ENCODE measurements at regions not wholly inside any gene's neighbourhood (a gene's known extent, or its start where the extent isn't known, plus 50 kb on each side); places are given as distances from the start of the nearest gene placed in this dataset.

DNA sequence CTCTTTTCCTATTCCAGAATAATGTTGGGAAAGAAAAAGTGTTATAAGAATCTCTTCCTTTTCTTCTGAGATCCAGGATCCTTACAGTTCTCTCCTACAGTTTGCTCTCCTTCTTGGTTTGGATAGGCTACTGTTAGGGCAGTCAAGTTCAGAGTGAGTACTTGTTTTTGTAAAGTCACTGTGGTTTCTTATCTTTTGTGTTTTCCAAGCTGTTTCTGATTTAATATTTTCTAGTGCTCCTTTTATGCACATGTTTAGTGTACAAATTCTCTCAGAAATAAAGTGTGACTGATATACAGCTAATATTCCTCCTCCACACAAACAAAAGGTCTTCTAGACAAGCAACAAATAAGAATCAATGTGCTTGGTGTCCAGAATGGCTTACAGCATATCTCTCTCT, 107.7 kb downstream of the BACH1 start:
- H4K20me1 ChIP-seq (ENCODE audit: insufficient read depth) = no peaks in the 10 kb centered on the region
- no peak overlapping the region for H3K4me3 ChIP-seq
- in situ Hi-C loops (cut with MboI) = no loop called here
- no peaks in the 10 kb centered on the region for H3K36me3 ChIP-seq (ENCODE audit: low read depth)
- no peaks in the 10 kb centered on the region for H3K4me1 ChIP-seq (ENCODE audit: insufficient read depth)
- no peak overlapping the region for H2AFZ ChIP-seq
- no peaks in the 10 kb centered on the region for H3K79me2 ChIP-seq (ENCODE audit: insufficient read depth)
- H3K9me2 ChIP-seq (ENCODE audit: insufficient read depth) = no peaks in the 10 kb centered on the region
- no peaks in the 10 kb centered on the region for H3F3A ChIP-seq (ENCODE audit: insufficient read depth)
- H3K9ac ChIP-seq = no peak overlapping the region
- no peak overlapping the region for H3K4me2 ChIP-seq (ENCODE audit: unreplicated experiment)
- no peaks in the 10 kb centered on the region for H3K27me3 ChIP-seq (replicated peaks; ENCODE audit: insufficient read depth)
- H3K9me3 ChIP-seq (ENCODE audit: low read depth) = no peaks in the 10 kb centered on the region
- TF ChIP-seq EZH2 (IDR thresholded peaks at IDR 0.05; ENCODE audit: insufficient read depth, poor library complexity, severe bottlenecking) (no peak), EZH2phosphoT487 (IDR thresholded peaks at IDR 0.05; ENCODE audit: insufficient read depth, low read depth) (no peak)
- H3K27ac ChIP-seq = no peak overlapping the region
- no peak for DNase-seq

- no peak overlapping the region for H3K27ac ChIP-seq
- no peak overlapping the region for H3K9ac ChIP-seq
- H3K4me2 ChIP-seq (ENCODE audit: unreplicated experiment) = no peak overlapping the region
- H2AFZ ChIP-seq = no peak overlapping the region
- H3K9me3 ChIP-seq (ENCODE audit: low read depth) = no peaks in the 10 kb centered on the region
- H3K27me3 ChIP-seq (replicated peaks; ENCODE audit: insufficient read depth) = no peaks in the 10 kb centered on the region
- no peaks in the 10 kb centered on the region for H3K36me3 ChIP-seq (ENCODE audit: low read depth)
- no peaks in the 10 kb centered on the region for H3F3A ChIP-seq (ENCODE audit: insufficient read depth)
- H4K20me1 ChIP-seq (ENCODE audit: insufficient read depth) = no peaks in the 10 kb centered on the region
- in situ Hi-C loops (cut with MboI) = no loop called here
- DNase-seq = no peak
- no peaks in the 10 kb centered on the region for H3K4me1 ChIP-seq (ENCODE audit: insufficient read depth)
- 97 to 98% methylated on average over 2 of the region's 2 CpGs for WGBS, 2 experiments (ENCODE audit: low coverage in 1 of 2, low lambda C conversion rate in 2 of 2, missing lambda C conversion rate in 2 of 2)
- no peak overlapping the region for H3K4me3 ChIP-seq
- no peaks in the 10 kb centered on the region for H3K9me2 ChIP-seq (ENCODE audit: insufficient read depth)
- no peak for TF ChIP-seq EZH2 (IDR thresholded peaks at IDR 0.05; ENCODE audit: insufficient read depth, poor library complexity, severe bottlenecking)
- no peak for TF ChIP-seq EZH2phosphoT487 (IDR thresholded peaks at IDR 0.05; ENCODE audit: insufficient read depth, low read depth)
- no peaks in the 10 kb centered on the region for H3K79me2 ChIP-seq (ENCODE audit: insufficient read depth)
Measured at GRCh38 chr21:29407571-29407970, 108.8 kb downstream of the BACH1 start.

GRCh38 chr21:29413683-29414082, 115.0 kb downstream of the BACH1 start:
- no peaks in the 10 kb centered on the region for H4K20me1 ChIP-seq (ENCODE audit: insufficient read depth)
- H3K9ac ChIP-seq = no peak overlapping the region
- H2AFZ ChIP-seq = no peak overlapping the region
- H3K79me2 ChIP-seq (ENCODE audit: insufficient read depth) = no peaks in the 10 kb centered on the region
- H3K4me2 ChIP-seq (ENCODE audit: unreplicated experiment) = no peak overlapping the region
- H3K9me2 ChIP-seq (ENCODE audit: insufficient read depth) = no peaks in the 10 kb centered on the region
- in situ Hi-C loops (cut with MboI) = no loop called here
- DNase-seq = no peak
- H3K9me3 ChIP-seq (ENCODE audit: low read depth) = no peaks in the 10 kb centered on the region
- WGBS, 2 experiments (ENCODE audit: low coverage in 1 of 2, low lambda C conversion rate in 2 of 2, missing lambda C conversion rate in 2 of 2) = 76 to 80% methylated on average over 3 of the region's 3 CpGs
- H3K27ac ChIP-seq = no peak overlapping the region
- TF ChIP-seq EZH2 (IDR thresholded peaks at IDR 0.05; ENCODE audit: insufficient read depth, poor library complexity, severe bottlenecking) (no peak), EZH2phosphoT487 (IDR thresholded peaks at IDR 0.05; ENCODE audit: insufficient read depth, low read depth) (no peak)
- H3K27me3 ChIP-seq (replicated peaks; ENCODE audit: insufficient read depth) = no peaks in the 10 kb centered on the region
- no peak overlapping the region for H3K4me3 ChIP-seq
- H3K36me3 ChIP-seq (ENCODE audit: low read depth) = no peaks in the 10 kb centered on the region
- no peaks in the 10 kb centered on the region for H3K4me1 ChIP-seq (ENCODE audit: insufficient read depth)
- H3F3A ChIP-seq (ENCODE audit: insufficient read depth) = no peaks in the 10 kb centered on the region

DNA sequence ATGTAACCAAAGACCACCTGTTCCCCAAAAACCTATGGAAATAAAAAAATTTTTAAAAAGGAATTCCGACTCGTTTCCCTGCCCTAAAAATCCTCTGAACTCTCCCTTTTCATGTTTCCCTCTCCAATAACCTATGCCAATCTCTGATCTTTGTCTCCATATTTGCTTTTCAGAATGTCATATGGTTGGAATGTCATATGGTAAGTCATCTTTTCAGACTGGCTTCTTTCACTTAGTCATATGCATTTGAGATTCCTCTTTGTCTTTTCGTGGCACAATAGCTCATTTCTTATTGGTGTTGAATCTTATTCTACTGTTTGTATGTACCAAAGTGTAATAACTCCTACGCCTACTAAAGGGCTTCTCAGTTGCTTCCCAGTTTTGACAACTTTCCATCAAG, 117.5 kb downstream of the BACH1 start:
- Histone ChIP-seq H2AFZ (no peak overlapping the region), H3K9me2 (ENCODE audit: insufficient read depth) (no peaks in the 10 kb centered on the region), H3K9ac (no peak overlapping the region), H3K9me3 (ENCODE audit: low read depth) (no peaks in the 10 kb centered on the region), H3F3A (ENCODE audit: insufficient read depth) (no peaks in the 10 kb centered on the region), H3K27ac (no peak overlapping the region), H4K20me1 (ENCODE audit: insufficient read depth) (no peaks in the 10 kb centered on the region), H3K27me3 (replicated peaks; ENCODE audit: insufficient read depth) (no peaks in the 10 kb centered on the region), H3K79me2 (ENCODE audit: insufficient read depth) (no peaks in the 10 kb centered on the region), H3K4me1 (ENCODE audit: insufficient read depth) (no peaks in the 10 kb centered on the region), H3K4me2 (ENCODE audit: unreplicated experiment) (no peak overlapping the region), H3K36me3 (ENCODE audit: low read depth) (no peaks in the 10 kb centered on the region), H3K4me3 (no peak overlapping the region)
- TF ChIP-seq EZH2 (IDR thresholded peaks at IDR 0.05; ENCODE audit: insufficient read depth, poor library complexity, severe bottlenecking) (no peak), EZH2phosphoT487 (IDR thresholded peaks at IDR 0.05; ENCODE audit: insufficient read depth, low read depth) (no peak)
- in situ Hi-C loops (cut with MboI) = no loop called here
- DNase-seq = peak; percentile 20
- 83 to 88% methylated on average over 4 of the region's 4 CpGs for WGBS, 2 experiments (ENCODE audit: low coverage in 1 of 2, low lambda C conversion rate in 2 of 2, missing lambda C conversion rate in 2 of 2)

GRCh38 chr21:29418813-29419212, 120.1 kb downstream of the BACH1 start:
- Histone ChIP-seq H3K9ac (no peak overlapping the region), H3K27ac (no peak overlapping the region), H2AFZ (no peak overlapping the region), H3K9me2 (ENCODE audit: insufficient read depth) (no peaks in the 10 kb centered on the region), H3K4me3 (no peak overlapping the region), H3F3A (ENCODE audit: insufficient read depth) (no peaks in the 10 kb centered on the region), H3K79me2 (ENCODE audit: insufficient read depth) (no peaks in the 10 kb centered on the region), H4K20me1 (ENCODE audit: insufficient read depth) (no peaks in the 10 kb centered on the region), H3K36me3 (ENCODE audit: low read depth) (no peaks in the 10 kb centered on the region), H3K4me2 (ENCODE audit: unreplicated experiment) (no peak overlapping the region), H3K27me3 (replicated peaks; ENCODE audit: insufficient read depth) (no peaks in the 10 kb centered on the region), H3K9me3 (ENCODE audit: low read depth) (no peaks in the 10 kb centered on the region), H3K4me1 (ENCODE audit: insufficient read depth) (no peaks in the 10 kb centered on the region)
- WGBS, 2 experiments (ENCODE audit: low coverage in 1 of 2, low lambda C conversion rate in 2 of 2, missing lambda C conversion rate in 2 of 2) = 95 to 98% methylated on average over 2 of the region's 2 CpGs
- DNase-seq = no peak
- in situ Hi-C loops (cut with MboI) = no loop called here
- TF ChIP-seq EZH2phosphoT487 (IDR thresholded peaks at IDR 0.05; ENCODE audit: insufficient read depth, low read depth) (no peak), EZH2 (IDR thresholded peaks at IDR 0.05; ENCODE audit: insufficient read depth, poor library complexity, severe bottlenecking) (no peak)

All from GM23248 (cell line).